WTC11 (cell line): ENCODE measurements at regions not wholly inside any gene's neighbourhood (a gene's known extent, or its start where the extent isn't known, plus 50 kb on each side); places are given as distances from the start of the nearest gene placed in this dataset.

Source experiments
- ATAC-seq: fragments of 200-7000 bp; cut with Tn5 transposase; 2 replicates; pipeline ENCODE4 v1.10.0; 2021; ENCODE audit warnings: mild to moderate bottlenecking, moderate library complexity
- CTCF ChIA-PET: fragments of 300-600 bp; sonication (Branson Sonifier 250); formaldehyde crosslinking; loops from one replicate; lab custom pipeline; 2021; ENCODE audit warnings: antibody characterized with exemption; lab: Charles Lee
- POLR2A ChIA-PET: fragments of 350-600 bp; sonication (Branson Sonifier 250); formaldehyde crosslinking; loops from one replicate; lab custom pipeline; 2021; ENCODE audit warnings: antibody characterized with exemption; lab: Charles Lee
- DNase-seq: peaks from one replicate; pipeline ENCODE4 v3.0.0; 2021; ENCODE audit warnings: low spot score
- H3K27ac Mint-ChIP-seq: 2 replicates; pipeline ENCODE4 v1.8.0; 2021; ENCODE audit warnings: mixed read lengths
- H3K27me3 Mint-ChIP-seq: 2 replicates; pipeline ENCODE4 v1.8.0; 2021; ENCODE audit warnings: low read depth, mild to moderate bottlenecking, moderate library complexity, mixed read lengths
- H3K36me3 Mint-ChIP-seq: 2 replicates; pipeline ENCODE4 v1.8.0; 2021; ENCODE audit warnings: mixed read lengths
- H3K4me1 Mint-ChIP-seq: 2 replicates; pipeline ENCODE4 v1.8.0; 2022; ENCODE audit warnings: mixed read lengths
- H3K4me3 Mint-ChIP-seq: 2 replicates; pipeline ENCODE4 v1.8.0; 2021; ENCODE audit warnings: mild to moderate bottlenecking, moderate library complexity, mixed read lengths
- H3K9me3 Mint-ChIP-seq: 2 replicates; pipeline ENCODE4 v1.8.0; 2021; ENCODE audit warnings: mixed read lengths
- ATF1 ChIP-seq: sonication (generic); formaldehyde crosslinking; IDR thresholded peaks from 2 replicates; pipeline ENCODE4 v1.8.1; 2023; ENCODE audit warnings: mild to moderate bottlenecking, moderate library complexity, missing genetic modification reagents
- CREM ChIP-seq: sonication (generic); formaldehyde crosslinking; IDR thresholded peaks from 2 replicates; pipeline ENCODE4 v1.8.1; 2022; ENCODE audit warnings: mild to moderate bottlenecking, missing genetic modification reagents, moderate library complexity
- GABPB1 ChIP-seq: sonication (generic); formaldehyde crosslinking; IDR thresholded peaks from 2 replicates; pipeline ENCODE4 v1.8.1; 2023; ENCODE audit warnings: mild to moderate bottlenecking, missing genetic modification reagents
- IRF1 ChIP-seq: sonication (generic); formaldehyde crosslinking; IDR thresholded peaks from 2 replicates; pipeline ENCODE4 v1.8.0; 2023; ENCODE audit warnings: missing genetic modification reagents
- MAX ChIP-seq: sonication (generic); formaldehyde crosslinking; IDR thresholded peaks from 2 replicates; pipeline ENCODE4 v1.8.0; 2022; ENCODE audit warnings: mild to moderate bottlenecking, missing genetic modification reagents
- MYBL2 ChIP-seq: sonication (generic); formaldehyde crosslinking; IDR thresholded peaks from 2 replicates; pipeline ENCODE4 v1.8.1; 2023; ENCODE audit warnings: mild to moderate bottlenecking, moderate library complexity, missing genetic modification reagents
- NFATC4 ChIP-seq: fragments of 250-450 bp; sonication (Bioruptor Pico); IDR thresholded peaks from 2 replicates; pipeline ENCODE4 v1.9.0; 2021; ENCODE audit warnings: mild to moderate bottlenecking
- NFE2L1 ChIP-seq: sonication (generic); formaldehyde crosslinking; IDR thresholded peaks from 2 replicates; pipeline ENCODE4 v1.8.1; 2023; ENCODE audit warnings: missing genetic modification reagents
- OVOL2 ChIP-seq: fragments of 250-450 bp; sonication (Bioruptor Pico); IDR thresholded peaks from 2 replicates; pipeline ENCODE4 v1.9.0; 2021; ENCODE audit warnings: mild to moderate bottlenecking, borderline replicate concordance
- RELA ChIP-seq: sonication (generic); formaldehyde crosslinking; IDR thresholded peaks from 2 replicates; pipeline ENCODE4 v1.8.1; 2022; ENCODE audit warnings: missing genetic modification reagents, mild to moderate bottlenecking, borderline replicate concordance
- SMAD4 ChIP-seq: sonication (generic); formaldehyde crosslinking; IDR thresholded peaks from 2 replicates; pipeline ENCODE4 v1.8.0; 2022; ENCODE audit warnings: mild to moderate bottlenecking, missing genetic modification reagents
- SOX15 ChIP-seq: fragments of 250-450 bp; sonication (Bioruptor Pico); IDR thresholded peaks from 2 replicates; pipeline ENCODE4 v1.9.0; 2021; ENCODE audit warnings: mild to moderate bottlenecking
- SP1 ChIP-seq: sonication (generic); formaldehyde crosslinking; conservative IDR thresholded peaks from 2 replicates; pipeline ENCODE4 v1.8.1; 2022; ENCODE audit warnings: missing genetic modification reagents
- USF1 ChIP-seq: sonication (generic); formaldehyde crosslinking; IDR thresholded peaks from 2 replicates; pipeline ENCODE4 v1.8.0; 2022; ENCODE audit warnings: mild to moderate bottlenecking, missing genetic modification reagents
- ZBTB21 ChIP-seq: sonication (generic); formaldehyde crosslinking; IDR thresholded peaks from 2 replicates; pipeline ENCODE4 v1.8.1; 2023; ENCODE audit warnings: mild to moderate bottlenecking, missing genetic modification reagents, borderline replicate concordance
- ZNF138 ChIP-seq: sonication (generic); formaldehyde crosslinking; conservative IDR thresholded peaks from 2 replicates; pipeline ENCODE4 v1.8.1; 2022; ENCODE audit warnings: mild to moderate bottlenecking, moderate library complexity, missing genetic modification reagents
- ZNF263 ChIP-seq: sonication (generic); formaldehyde crosslinking; IDR thresholded peaks from 2 replicates; pipeline ENCODE4 v1.8.1; 2022; ENCODE audit warnings: low read depth, mild to moderate bottlenecking, moderate library complexity, missing genetic modification reagents
- ZNF416 ChIP-seq: fragments of 250-450 bp; sonication (Bioruptor Pico); IDR thresholded peaks from 2 replicates; pipeline ENCODE4 v1.9.0; 2021; ENCODE audit warnings: mild to moderate bottlenecking, inconsistent platforms
- TF ChIP-seq, protein P1 (sequence below): sonication (generic); formaldehyde crosslinking; IDR thresholded peaks from 2 replicates; pipeline ENCODE4 v1.8.1; 2022; ENCODE audit warnings: mild to moderate bottlenecking, moderate library complexity, missing genetic modification reagents
- TF ChIP-seq, protein P2 (sequence below): sonication (generic); formaldehyde crosslinking; IDR thresholded peaks from 2 replicates; pipeline ENCODE4 v1.8.1; 2022; ENCODE audit warnings: low read depth, mild to moderate bottlenecking, moderate library complexity, missing genetic modification reagents, borderline replicate concordance
- TF ChIP-seq, protein P3 (sequence below): sonication (generic); formaldehyde crosslinking; IDR thresholded peaks from 2 replicates; pipeline ENCODE4 v1.8.0; 2022; ENCODE audit warnings: missing genetic modification reagents
- TF ChIP-seq, protein P4 (sequence below): sonication (generic); formaldehyde crosslinking; IDR thresholded peaks from 2 replicates; pipeline ENCODE4 v1.8.1; 2023; ENCODE audit warnings: mild to moderate bottlenecking, missing genetic modification reagents, borderline replicate concordance
- TF ChIP-seq, protein P5 (sequence below): fragments of 250-450 bp; sonication (Bioruptor Pico); IDR thresholded peaks from 2 replicates; pipeline ENCODE4 v1.9.0; 2021; ENCODE audit warnings: mild to moderate bottlenecking
- TF ChIP-seq, protein P6 (sequence below): fragments of 200-600 bp; IDR thresholded peaks from 2 replicates; pipeline ENCODE4 v1.8.0; 2022; ENCODE audit warnings: antibody characterized with exemption

DNA sequence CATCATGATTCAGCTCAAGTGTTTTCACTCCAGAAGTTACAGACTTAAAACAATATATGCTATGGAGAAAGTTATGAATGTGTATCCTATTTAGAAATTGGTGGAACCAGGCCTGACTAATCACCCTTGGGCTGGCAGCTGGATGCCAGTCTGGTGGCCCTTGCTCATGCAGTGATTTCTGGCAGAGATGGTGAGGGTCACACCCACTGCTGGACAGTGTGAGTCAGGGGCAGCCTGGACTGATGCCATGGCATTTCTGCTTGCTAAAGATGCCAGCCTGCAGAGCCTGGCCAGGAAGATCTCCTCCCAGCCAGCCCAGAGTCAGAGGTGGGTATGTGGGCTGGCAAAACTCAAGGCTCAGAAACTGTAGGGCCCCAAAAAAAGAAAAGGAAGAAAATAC, 695.7 kb downstream of the CDY2B start (continued):
- TF ChIP-seq MYBL2 (CRISPR knock-in tag) (no peak), RELA (CRISPR knock-in tag) (no peak), CREM (no peak), ATF1 (CRISPR knock-in tag) (no peak), ZBTB21 (CRISPR knock-in tag) (no peak), GABPB1 (CRISPR knock-in tag) (no peak)
- TF ChIP-seq, protein P1, sequence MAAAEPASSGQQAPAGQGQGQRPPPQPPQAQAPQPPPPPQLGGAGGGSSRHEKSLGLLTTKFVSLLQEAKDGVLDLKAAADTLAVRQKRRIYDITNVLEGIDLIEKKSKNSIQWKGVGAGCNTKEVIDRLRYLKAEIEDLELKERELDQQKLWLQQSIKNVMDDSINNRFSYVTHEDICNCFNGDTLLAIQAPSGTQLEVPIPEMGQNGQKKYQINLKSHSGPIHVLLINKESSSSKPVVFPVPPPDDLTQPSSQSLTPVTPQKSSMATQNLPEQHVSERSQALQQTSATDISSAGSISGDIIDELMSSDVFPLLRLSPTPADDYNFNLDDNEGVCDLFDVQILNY (CRISPR knock-in tag): no peak
- TF ChIP-seq, protein P2, sequence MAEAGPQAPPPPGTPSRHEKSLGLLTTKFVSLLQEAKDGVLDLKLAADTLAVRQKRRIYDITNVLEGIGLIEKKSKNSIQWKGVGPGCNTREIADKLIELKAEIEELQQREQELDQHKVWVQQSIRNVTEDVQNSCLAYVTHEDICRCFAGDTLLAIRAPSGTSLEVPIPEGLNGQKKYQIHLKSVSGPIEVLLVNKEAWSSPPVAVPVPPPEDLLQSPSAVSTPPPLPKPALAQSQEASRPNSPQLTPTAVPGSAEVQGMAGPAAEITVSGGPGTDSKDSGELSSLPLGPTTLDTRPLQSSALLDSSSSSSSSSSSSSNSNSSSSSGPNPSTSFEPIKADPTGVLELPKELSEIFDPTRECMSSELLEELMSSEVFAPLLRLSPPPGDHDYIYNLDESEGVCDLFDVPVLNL (CRISPR knock-in tag): no peak

- Mint-ChIP-seq H3K27me3 (no peaks in the 10 kb centered on the region), H3K4me1 (no peaks in the 10 kb centered on the region), H3K36me3 (no peaks in the 10 kb centered on the region), H3K4me3 (no peak overlapping the region), H3K27ac (no peak overlapping the region), H3K9me3 (peaks cover 15% of the 10 kb centered on the region)
- TF ChIP-seq CREM (no peak), ATF1 (CRISPR knock-in tag) (no peak), ZNF138 (CRISPR knock-in tag) (no peak), NFATC4 (no peak), SMAD4 (CRISPR knock-in tag) (no peak), SOX15 (CRISPR knock-in tag) (no peak), MAX (CRISPR knock-in tag) (no peak), ZNF416 (no peak), IRF1 (CRISPR knock-in tag) (no peak), ZNF263 (CRISPR knock-in tag) (no peak), OVOL2 (no peak), SP1 (CRISPR knock-in tag) (no peak), USF1 (CRISPR knock-in tag) (no peak), NFE2L1 (CRISPR knock-in tag) (no peak)
- TF ChIP-seq, protein P3, sequence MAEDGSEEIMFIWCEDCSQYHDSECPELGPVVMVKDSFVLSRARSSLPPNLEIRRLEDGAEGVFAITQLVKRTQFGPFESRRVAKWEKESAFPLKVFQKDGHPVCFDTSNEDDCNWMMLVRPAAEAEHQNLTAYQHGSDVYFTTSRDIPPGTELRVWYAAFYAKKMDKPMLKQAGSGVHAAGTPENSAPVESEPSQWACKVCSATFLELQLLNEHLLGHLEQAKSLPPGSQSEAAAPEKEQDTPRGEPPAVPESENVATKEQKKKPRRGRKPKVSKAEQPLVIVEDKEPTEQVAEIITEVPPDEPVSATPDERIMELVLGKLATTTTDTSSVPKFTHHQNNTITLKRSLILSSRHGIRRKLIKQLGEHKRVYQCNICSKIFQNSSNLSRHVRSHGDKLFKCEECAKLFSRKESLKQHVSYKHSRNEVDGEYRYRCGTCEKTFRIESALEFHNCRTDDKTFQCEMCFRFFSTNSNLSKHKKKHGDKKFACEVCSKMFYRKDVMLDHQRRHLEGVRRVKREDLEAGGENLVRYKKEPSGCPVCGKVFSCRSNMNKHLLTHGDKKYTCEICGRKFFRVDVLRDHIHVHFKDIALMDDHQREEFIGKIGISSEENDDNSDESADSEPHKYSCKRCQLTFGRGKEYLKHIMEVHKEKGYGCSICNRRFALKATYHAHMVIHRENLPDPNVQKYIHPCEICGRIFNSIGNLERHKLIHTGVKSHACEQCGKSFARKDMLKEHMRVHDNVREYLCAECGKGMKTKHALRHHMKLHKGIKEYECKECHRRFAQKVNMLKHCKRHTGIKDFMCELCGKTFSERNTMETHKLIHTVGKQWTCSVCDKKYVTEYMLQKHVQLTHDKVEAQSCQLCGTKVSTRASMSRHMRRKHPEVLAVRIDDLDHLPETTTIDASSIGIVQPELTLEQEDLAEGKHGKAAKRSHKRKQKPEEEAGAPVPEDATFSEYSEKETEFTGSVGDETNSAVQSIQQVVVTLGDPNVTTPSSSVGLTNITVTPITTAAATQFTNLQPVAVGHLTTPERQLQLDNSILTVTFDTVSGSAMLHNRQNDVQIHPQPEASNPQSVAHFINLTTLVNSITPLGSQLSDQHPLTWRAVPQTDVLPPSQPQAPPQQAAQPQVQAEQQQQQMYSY (CRISPR knock-in tag): no peak
- TF ChIP-seq, protein P4, sequence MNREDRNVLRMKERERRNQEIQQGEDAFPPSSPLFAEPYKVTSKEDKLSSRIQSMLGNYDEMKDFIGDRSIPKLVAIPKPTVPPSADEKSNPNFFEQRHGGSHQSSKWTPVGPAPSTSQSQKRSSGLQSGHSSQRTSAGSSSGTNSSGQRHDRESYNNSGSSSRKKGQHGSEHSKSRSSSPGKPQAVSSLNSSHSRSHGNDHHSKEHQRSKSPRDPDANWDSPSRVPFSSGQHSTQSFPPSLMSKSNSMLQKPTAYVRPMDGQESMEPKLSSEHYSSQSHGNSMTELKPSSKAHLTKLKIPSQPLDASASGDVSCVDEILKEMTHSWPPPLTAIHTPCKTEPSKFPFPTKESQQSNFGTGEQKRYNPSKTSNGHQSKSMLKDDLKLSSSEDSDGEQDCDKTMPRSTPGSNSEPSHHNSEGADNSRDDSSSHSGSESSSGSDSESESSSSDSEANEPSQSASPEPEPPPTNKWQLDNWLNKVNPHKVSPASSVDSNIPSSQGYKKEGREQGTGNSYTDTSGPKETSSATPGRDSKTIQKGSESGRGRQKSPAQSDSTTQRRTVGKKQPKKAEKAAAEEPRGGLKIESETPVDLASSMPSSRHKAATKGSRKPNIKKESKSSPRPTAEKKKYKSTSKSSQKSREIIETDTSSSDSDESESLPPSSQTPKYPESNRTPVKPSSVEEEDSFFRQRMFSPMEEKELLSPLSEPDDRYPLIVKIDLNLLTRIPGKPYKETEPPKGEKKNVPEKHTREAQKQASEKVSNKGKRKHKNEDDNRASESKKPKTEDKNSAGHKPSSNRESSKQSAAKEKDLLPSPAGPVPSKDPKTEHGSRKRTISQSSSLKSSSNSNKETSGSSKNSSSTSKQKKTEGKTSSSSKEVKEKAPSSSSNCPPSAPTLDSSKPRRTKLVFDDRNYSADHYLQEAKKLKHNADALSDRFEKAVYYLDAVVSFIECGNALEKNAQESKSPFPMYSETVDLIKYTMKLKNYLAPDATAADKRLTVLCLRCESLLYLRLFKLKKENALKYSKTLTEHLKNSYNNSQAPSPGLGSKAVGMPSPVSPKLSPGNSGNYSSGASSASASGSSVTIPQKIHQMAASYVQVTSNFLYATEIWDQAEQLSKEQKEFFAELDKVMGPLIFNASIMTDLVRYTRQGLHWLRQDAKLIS (CRISPR knock-in tag): no peak
- TF ChIP-seq, protein P5, sequence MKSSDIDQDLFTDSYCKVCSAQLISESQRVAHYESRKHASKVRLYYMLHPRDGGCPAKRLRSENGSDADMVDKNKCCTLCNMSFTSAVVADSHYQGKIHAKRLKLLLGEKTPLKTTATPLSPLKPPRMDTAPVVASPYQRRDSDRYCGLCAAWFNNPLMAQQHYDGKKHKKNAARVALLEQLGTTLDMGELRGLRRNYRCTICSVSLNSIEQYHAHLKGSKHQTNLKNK (CRISPR knock-in tag): no peak
- TF ChIP-seq, protein P6, sequence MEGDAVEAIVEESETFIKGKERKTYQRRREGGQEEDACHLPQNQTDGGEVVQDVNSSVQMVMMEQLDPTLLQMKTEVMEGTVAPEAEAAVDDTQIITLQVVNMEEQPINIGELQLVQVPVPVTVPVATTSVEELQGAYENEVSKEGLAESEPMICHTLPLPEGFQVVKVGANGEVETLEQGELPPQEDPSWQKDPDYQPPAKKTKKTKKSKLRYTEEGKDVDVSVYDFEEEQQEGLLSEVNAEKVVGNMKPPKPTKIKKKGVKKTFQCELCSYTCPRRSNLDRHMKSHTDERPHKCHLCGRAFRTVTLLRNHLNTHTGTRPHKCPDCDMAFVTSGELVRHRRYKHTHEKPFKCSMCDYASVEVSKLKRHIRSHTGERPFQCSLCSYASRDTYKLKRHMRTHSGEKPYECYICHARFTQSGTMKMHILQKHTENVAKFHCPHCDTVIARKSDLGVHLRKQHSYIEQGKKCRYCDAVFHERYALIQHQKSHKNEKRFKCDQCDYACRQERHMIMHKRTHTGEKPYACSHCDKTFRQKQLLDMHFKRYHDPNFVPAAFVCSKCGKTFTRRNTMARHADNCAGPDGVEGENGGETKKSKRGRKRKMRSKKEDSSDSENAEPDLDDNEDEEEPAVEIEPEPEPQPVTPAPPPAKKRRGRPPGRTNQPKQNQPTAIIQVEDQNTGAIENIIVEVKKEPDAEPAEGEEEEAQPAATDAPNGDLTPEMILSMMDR: no peak
- ChIA-PET POLR2A (no interaction called here), CTCF (no interaction called here)
- no peak for DNase-seq
- ATAC-seq: no peak
Observed at GRCh38 chrY:17166881-17167280, 713.1 kb downstream of the CDY2B start.
